DOHH2 (cell line): ENCODE measurements at regions not wholly inside any gene's neighbourhood (a gene's known extent, or its start where the extent isn't known, plus 50 kb on each side); places are given as distances from the start of the nearest gene placed in this dataset.

Source experiments
- H3F3A ChIP-seq: fragments of 200-600 bp; sonication (generic), shearing (Covaris generic); 2 replicates; pipeline ENCODE4 v1.6.0; 2016; ENCODE audit warnings: antibody characterized with exemption, mild to moderate bottlenecking; ENCODE audit not compliant: control insufficient read depth, insufficient read depth
- H3K27ac ChIP-seq: fragments of 200-600 bp; sonication (generic); 2 replicates; pipeline ENCODE4 v1.5.1; 2014; ENCODE audit warnings: low read depth, mild to moderate bottlenecking, low read length, moderate library complexity
- H3K27me3 ChIP-seq: fragments of 200-600 bp; sonication (generic); 2 replicates; pipeline ENCODE4 v1.6.1; 2014; ENCODE audit warnings: mild to moderate bottlenecking, low read length, mixed read lengths; ENCODE audit not compliant: control insufficient read depth
- H3K36me3 ChIP-seq: fragments of 200-600 bp; sonication (generic); 2 replicates; pipeline ENCODE4 v1.6.1; 2014; ENCODE audit warnings: mild to moderate bottlenecking, low read length, moderate library complexity, mixed read lengths; ENCODE audit not compliant: control insufficient read depth
- H3K4me1 ChIP-seq: fragments of 200-600 bp; sonication (generic); 2 replicates; pipeline ENCODE4 v1.6.1; 2014; ENCODE audit warnings: mild to moderate bottlenecking, low read length, mixed read lengths; ENCODE audit not compliant: control insufficient read depth
- H3K4me2 ChIP-seq: fragments of 200-600 bp; sonication (generic); 2 replicates; pipeline ENCODE4 v1.6.0; 2014; ENCODE audit warnings: mild to moderate bottlenecking, low read length, moderate library complexity
- H3K4me3 ChIP-seq: fragments of 200-600 bp; sonication (generic); 2 replicates; pipeline ENCODE4 v1.5.1; 2014; ENCODE audit warnings: mild to moderate bottlenecking, low read length, mixed read lengths
- H3K79me2 ChIP-seq: fragments of 200-600 bp; sonication (generic); 2 replicates; pipeline ENCODE4 v1.6.1; 2014; ENCODE audit warnings: mild to moderate bottlenecking, low read length, mixed read lengths; ENCODE audit not compliant: control insufficient read depth
- H3K9me2 ChIP-seq: fragments of 200-600 bp; sonication (generic); replicated peaks from 2 replicates; pipeline ENCODE4 v1.6.1; 2014; ENCODE audit warnings: mild to moderate bottlenecking, low read length, mixed read lengths; ENCODE audit not compliant: control insufficient read depth
- H3K9me3 ChIP-seq: fragments of 200-600 bp; sonication (generic); 2 replicates; pipeline ENCODE4 v1.6.1; 2014; ENCODE audit warnings: antibody characterized with exemption, low read length, mixed read lengths; ENCODE audit not compliant: control insufficient read depth, insufficient read depth
- H4K20me1 ChIP-seq: fragments of 200-600 bp; sonication (generic); 2 replicates; pipeline ENCODE4 v1.6.0; 2014; ENCODE audit warnings: low read depth, mild to moderate bottlenecking, antibody characterized with exemption, low read length, moderate library complexity; ENCODE audit not compliant: control insufficient read depth, insufficient read depth
- EZH2phosphoT487 ChIP-seq: fragments of 200-600 bp; sonication (generic); IDR thresholded peaks from 2 replicates; pipeline ENCODE4 v1.6.1; 2017; ENCODE audit warnings: borderline replicate concordance, mild to moderate bottlenecking, antibody characterized with exemption, low read length, moderate library complexity, mixed read lengths
- TF ChIP-seq, protein P1 (sequence below): fragments of 200-600 bp; sonication (generic); IDR thresholded peaks from one replicate; pipeline ENCODE4 v1.5.1; 2014; ENCODE audit warnings: antibody characterized with exemption, mild to moderate bottlenecking, low read depth, low read length; ENCODE audit not compliant: poor library complexity, severe bottlenecking

DNA sequence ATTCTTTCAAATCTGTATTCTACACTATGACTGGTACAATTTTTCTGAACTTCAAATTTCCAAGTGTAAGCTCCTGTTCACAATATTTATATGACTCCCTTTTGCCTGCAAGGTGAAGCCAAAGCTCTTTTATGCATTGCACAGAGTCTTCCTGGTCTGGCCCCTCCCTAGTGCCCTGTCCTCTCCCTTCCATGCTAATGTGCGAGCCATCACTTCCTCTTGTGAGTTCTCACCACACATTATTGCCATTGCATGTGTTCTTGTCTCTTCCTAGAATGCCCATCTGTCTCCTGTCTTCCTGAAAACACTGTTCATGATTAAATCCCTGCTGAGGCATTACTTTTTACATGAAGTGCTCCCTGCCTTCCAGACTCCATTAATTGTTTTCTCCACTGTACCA lies 169.9 kb downstream of the MC4R start:
- Histone ChIP-seq H3K9me3 (no peaks in the 10 kb centered on the region), H3K9me2 (no peaks in the 10 kb centered on the region), H3K79me2 (no peaks in the 10 kb centered on the region), H3K4me3 (no peak overlapping the region), H3K4me2 (no peak overlapping the region), H3K27ac (no peak overlapping the region), H4K20me1 (no peaks in the 10 kb centered on the region), H3K27me3 (no peaks in the 10 kb centered on the region), H3K4me1 (no peaks in the 10 kb centered on the region), H3K36me3 (no peaks in the 10 kb centered on the region), H3F3A (no peaks in the 10 kb centered on the region)
- no peak for TF ChIP-seq EZH2phosphoT487

DNA sequence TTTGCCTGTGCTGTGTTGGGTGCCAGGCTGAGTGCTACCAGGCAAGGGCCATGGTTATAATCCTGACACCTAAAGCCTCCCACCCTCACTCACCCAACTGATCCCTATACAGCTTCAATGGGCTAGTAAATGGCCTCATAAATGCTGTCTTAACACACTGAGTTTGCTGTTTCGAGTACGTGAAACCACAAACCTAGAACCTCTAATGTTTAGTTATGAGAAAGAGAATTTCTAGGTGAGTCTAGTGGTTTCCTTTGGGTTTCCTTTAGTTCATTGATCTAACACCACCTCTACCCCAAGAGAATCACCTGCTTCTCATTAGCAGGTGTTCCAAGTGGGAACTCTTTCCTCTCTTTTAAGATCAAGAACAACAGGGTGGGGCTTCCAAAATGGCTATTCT lies 172.0 kb downstream of the MC4R start:
- H3K4me3 ChIP-seq: no peak overlapping the region
- H3K27me3 ChIP-seq: no peaks in the 10 kb centered on the region
- no peaks in the 10 kb centered on the region for H3K4me1 ChIP-seq
- TF ChIP-seq EZH2phosphoT487: no peak
- TF ChIP-seq, protein P1, sequence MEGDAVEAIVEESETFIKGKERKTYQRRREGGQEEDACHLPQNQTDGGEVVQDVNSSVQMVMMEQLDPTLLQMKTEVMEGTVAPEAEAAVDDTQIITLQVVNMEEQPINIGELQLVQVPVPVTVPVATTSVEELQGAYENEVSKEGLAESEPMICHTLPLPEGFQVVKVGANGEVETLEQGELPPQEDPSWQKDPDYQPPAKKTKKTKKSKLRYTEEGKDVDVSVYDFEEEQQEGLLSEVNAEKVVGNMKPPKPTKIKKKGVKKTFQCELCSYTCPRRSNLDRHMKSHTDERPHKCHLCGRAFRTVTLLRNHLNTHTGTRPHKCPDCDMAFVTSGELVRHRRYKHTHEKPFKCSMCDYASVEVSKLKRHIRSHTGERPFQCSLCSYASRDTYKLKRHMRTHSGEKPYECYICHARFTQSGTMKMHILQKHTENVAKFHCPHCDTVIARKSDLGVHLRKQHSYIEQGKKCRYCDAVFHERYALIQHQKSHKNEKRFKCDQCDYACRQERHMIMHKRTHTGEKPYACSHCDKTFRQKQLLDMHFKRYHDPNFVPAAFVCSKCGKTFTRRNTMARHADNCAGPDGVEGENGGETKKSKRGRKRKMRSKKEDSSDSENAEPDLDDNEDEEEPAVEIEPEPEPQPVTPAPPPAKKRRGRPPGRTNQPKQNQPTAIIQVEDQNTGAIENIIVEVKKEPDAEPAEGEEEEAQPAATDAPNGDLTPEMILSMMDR: no peak
- H3K27ac ChIP-seq: no peak overlapping the region
- H3K79me2 ChIP-seq: no peaks in the 10 kb centered on the region
- H3K4me2 ChIP-seq: no peak overlapping the region
- H3K36me3 ChIP-seq: no peaks in the 10 kb centered on the region
- no peaks in the 10 kb centered on the region for H3F3A ChIP-seq
- no peaks in the 10 kb centered on the region for H3K9me2 ChIP-seq
- H4K20me1 ChIP-seq: no peaks in the 10 kb centered on the region
- no peaks in the 10 kb centered on the region for H3K9me3 ChIP-seq

- Histone ChIP-seq H3K4me2 (no peak overlapping the region), H3K27me3 (no peaks in the 10 kb centered on the region), H3F3A (no peaks in the 10 kb centered on the region), H3K4me1 (no peaks in the 10 kb centered on the region), H3K27ac (no peak overlapping the region), H3K4me3 (no peak overlapping the region), H3K9me3 (no peaks in the 10 kb centered on the region), H3K36me3 (no peaks in the 10 kb centered on the region), H3K9me2 (no peaks in the 10 kb centered on the region), H4K20me1 (no peaks in the 10 kb centered on the region), H3K79me2 (no peaks in the 10 kb centered on the region)
- TF ChIP-seq, protein P1: no peak
- no peak for TF ChIP-seq EZH2phosphoT487
These were observed 173.1 kb downstream of the MC4R start for GRCh38 chr18:60199505-60199904.

DNA sequence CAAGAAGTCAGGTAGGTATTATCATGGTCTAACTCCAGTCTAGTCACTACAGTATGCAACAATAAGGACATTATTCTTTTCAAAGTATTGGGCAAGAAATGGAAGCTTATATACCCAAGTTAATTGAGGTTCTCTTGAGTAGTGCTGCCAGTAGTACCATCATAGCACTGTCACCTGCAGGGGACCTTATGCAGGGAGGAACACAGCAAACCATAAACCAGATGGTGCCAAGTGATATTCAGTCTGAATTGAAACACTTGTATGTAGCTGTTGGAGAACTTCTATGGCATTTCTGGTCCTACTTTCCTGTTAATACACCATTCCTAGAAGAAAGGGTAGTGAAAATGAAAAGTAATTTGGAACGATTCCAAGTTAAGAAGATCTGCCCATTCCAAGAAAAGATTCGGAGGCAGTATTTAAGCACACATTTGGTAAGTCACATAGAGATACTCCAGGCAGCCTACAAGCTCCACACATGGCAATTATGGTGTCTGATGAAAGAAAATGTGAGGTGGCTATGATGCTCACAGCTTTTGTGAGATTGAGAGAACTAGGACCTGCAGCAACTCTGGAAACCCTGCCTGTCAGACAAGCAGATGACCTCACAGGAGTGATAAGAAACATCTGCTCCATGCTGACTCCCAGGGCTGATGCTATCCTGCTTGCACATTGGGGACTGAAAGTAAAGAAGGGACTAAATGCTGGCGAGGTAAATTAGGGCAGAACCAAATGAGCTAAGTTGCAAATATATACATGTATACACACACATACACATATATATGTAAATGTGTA lies 174.7 kb downstream of the MC4R start:
- TF ChIP-seq, protein P1: no peak
- Histone ChIP-seq H3K27ac (no peak overlapping the region), H3K79me2 (no peaks in the 10 kb centered on the region), H4K20me1 (no peaks in the 10 kb centered on the region), H3K4me3 (no peak overlapping the region), H3K4me1 (no peaks in the 10 kb centered on the region), H3K27me3 (no peaks in the 10 kb centered on the region), H3K36me3 (no peaks in the 10 kb centered on the region), H3F3A (no peaks in the 10 kb centered on the region), H3K4me2 (no peak overlapping the region), H3K9me3 (no peaks in the 10 kb centered on the region), H3K9me2 (no peaks in the 10 kb centered on the region)
